ENCODE measurements at regions not wholly inside any gene's neighbourhood (a gene's known extent, or its start where the extent isn't known, plus 50 kb on each side); places are given as distances from the start of the nearest gene placed in this dataset.

DNA sequence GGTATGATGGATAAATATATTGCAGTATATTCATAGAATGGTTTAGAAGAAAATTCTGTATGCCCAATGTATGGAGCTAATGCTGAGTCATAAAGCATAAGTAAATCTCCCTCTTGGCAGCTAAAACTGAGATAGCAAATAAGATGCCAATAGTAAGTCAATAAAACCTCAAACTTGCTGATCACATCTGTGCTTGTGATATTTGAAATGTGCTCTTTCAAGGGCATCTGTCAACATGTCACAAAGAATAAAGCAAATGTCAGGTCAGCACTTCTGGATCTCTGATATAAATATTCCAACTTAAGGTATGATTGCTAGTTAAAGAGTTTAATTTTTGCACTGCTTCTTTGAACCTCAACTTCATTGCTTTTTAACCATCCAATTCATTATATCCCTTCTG, 262.3 kb upstream of the EMCN start:
- no peak overlapping the region for H3K4me3 ChIP-seq
- H3K9me3 ChIP-seq = no peaks in the 10 kb centered on the region
- intact Hi-C loops (cut with DNase I; ENCODE audit: low total_unique reads) = no loop called here
- H3K27me3 ChIP-seq = no peaks in the 10 kb centered on the region
- no peaks in the 10 kb centered on the region for H3K4me1 ChIP-seq
- no peaks in the 10 kb centered on the region for H3K36me3 ChIP-seq (ENCODE audit: low read depth, missing control alignments)
- TF ChIP-seq POLR2A (IDR thresholded peaks at IDR 0.05) = no peak
- no peak for TF ChIP-seq CTCF (IDR thresholded peaks at IDR 0.05)
- DNase-seq = no peak
- H3K27ac ChIP-seq = no peak overlapping the region

GRCh38 chr4:100778431-100778830, 260.6 kb upstream of the EMCN start:
- intact Hi-C loops (cut with DNase I; ENCODE audit: low total_unique reads) = no loop called here

DNA sequence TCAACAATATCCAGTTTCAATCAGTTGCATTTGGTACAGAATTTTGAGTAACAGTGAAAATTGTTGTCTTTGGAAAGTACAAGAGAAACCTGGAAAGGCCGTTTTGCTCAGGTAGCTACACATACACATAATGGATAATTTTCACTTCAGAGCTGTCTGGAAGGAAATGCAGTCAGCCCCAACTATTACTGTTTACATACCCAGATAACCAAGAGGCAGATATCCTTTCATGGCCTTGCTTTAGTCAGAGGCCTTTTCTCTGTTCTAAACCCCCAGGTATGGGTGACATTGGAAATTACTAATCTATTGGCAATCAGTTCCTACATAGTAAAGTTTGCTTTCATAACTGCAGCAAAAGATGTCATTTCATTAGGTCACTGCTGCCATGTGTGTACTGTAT, 244.9 kb upstream of the EMCN start:
- intact Hi-C loops (cut with DNase I; ENCODE audit: low total_unique reads) = no loop called here
- TF ChIP-seq POLR2A (IDR thresholded peaks at IDR 0.05) (no peak), CTCF (IDR thresholded peaks at IDR 0.05) (no peak)

More at GRCh38 chr4:100778431-100778830, 260.6 kb upstream of the EMCN start:
- WGBS, 2 donors = 61 to 71% methylated on average over 5 of the region's 5 CpGs
- no peak overlapping the region for H3K4me3 ChIP-seq
- H3K9me3 ChIP-seq = no peaks in the 10 kb centered on the region
- no peaks in the 10 kb centered on the region for H3K4me1 ChIP-seq
- H3K36me3 ChIP-seq (ENCODE audit: low read depth, missing control alignments) = no peaks in the 10 kb centered on the region
- no peaks in the 10 kb centered on the region for H3K27me3 ChIP-seq
- H3K27ac ChIP-seq = no peak overlapping the region
- peak; percentile 29 for DNase-seq
- TF ChIP-seq CTCF (IDR thresholded peaks at IDR 0.05) (no peak), POLR2A (IDR thresholded peaks at IDR 0.05) (no peak)

GRCh38 chr4:100754751-100755150, 236.9 kb upstream of the EMCN start:
- WGBS, 2 donors = 82 to 100% methylated on average over 1 of the region's 1 CpG
- Histone ChIP-seq H3K27ac (no peak overlapping the region), H3K4me3 (no peak overlapping the region), H3K9me3 (no peaks in the 10 kb centered on the region), H3K4me1 (no peaks in the 10 kb centered on the region), H3K36me3 (ENCODE audit: low read depth, missing control alignments) (no peaks in the 10 kb centered on the region), H3K27me3 (no peaks in the 10 kb centered on the region)
- DNase-seq = no peak
- intact Hi-C loops (cut with DNase I; ENCODE audit: low total_unique reads) = no loop called here
- no peak for TF ChIP-seq CTCF (IDR thresholded peaks at IDR 0.05)
- no peak for TF ChIP-seq POLR2A (IDR thresholded peaks at IDR 0.05)

More for the DNA sequence above, 244.9 kb upstream of the EMCN start:
- no peaks in the 10 kb centered on the region for H3K27me3 ChIP-seq
- H3K4me1 ChIP-seq = no peaks in the 10 kb centered on the region
- H3K27ac ChIP-seq = no peak overlapping the region
- H3K9me3 ChIP-seq = no peaks in the 10 kb centered on the region
- H3K36me3 ChIP-seq (ENCODE audit: low read depth, missing control alignments) = no peaks in the 10 kb centered on the region
- 63 to 69% methylated on average over 1 of the region's 1 CpG for WGBS, 2 donors
- no peak for DNase-seq
- H3K4me3 ChIP-seq = no peak overlapping the region

DNA sequence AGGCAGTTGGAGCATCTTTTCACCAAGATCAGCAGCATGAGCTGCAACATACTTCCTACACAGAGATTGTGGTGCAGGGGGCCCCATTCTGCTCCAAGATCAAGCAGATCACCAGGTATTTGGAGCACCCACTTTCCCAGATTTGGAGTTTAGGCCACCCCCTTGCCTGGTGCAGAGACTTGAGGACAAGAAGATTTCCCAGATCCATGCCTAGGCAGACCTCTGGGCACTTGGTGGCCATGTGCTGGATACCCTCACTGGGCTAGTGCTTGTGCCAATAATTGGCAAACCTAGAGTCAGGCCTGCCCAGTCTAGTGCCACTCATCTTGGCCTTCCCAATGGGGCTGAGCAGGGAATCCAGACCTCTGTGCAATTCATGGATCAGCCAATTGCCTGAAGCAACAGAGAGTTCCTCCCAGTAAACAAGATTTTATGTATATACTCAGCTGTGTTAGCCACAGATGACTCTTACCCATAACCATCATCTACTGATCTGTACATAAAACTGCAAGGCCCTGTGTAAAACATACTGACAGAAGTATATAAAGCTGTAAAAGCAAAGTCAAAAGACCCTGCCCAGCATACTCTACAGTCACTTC, 228.4 kb upstream of the EMCN start:
- Histone ChIP-seq H3K36me3 (ENCODE audit: low read depth, missing control alignments) (no peaks in the 10 kb centered on the region), H3K4me3 (no peak overlapping the region), H3K27ac (no peak overlapping the region), H3K9me3 (no peaks in the 10 kb centered on the region), H3K4me1 (no peaks in the 10 kb centered on the region), H3K27me3 (no peaks in the 10 kb centered on the region)
- intact Hi-C loops (cut with DNase I; ENCODE audit: low total_unique reads) = no loop called here
- TF ChIP-seq CTCF (IDR thresholded peaks at IDR 0.05) (no peak), POLR2A (IDR thresholded peaks at IDR 0.05) (no peak)
- no peak for DNase-seq
